ENCODE measurements at regions not wholly inside any gene's neighbourhood (a gene's known extent, or its start where the extent isn't known, plus 50 kb on each side); places are given as distances from the start of the nearest gene placed in this dataset.

GRCh38 chr6:28634411-28634760, 108.7 kb downstream of the GPX5 start:
- TF ChIP-seq POLR2AphosphoS5 (IDR thresholded peaks at IDR 0.05; ENCODE audit: low read depth, low read length), result no peak
- no peak for TF ChIP-seq POLR2A (IDR thresholded peaks at IDR 0.05; ENCODE audit: low read depth, low read length)
- TF ChIP-seq TAF1 (IDR thresholded peaks at IDR 0.05; ENCODE audit: borderline replicate concordance, low read depth, low read length), result no peak

All from GM12892 (cell line).